Gastroesophageal sphincter (tissue), 4 donors: ENCODE measurements at regions not wholly inside any gene's neighbourhood (a gene's known extent, or its start where the extent isn't known, plus 50 kb on each side); places are given as distances from the start of the nearest gene placed in this dataset.

Source experiments
- ATAC-seq: fragments of 150-250 bp; one replicate; pipeline ENCODE4 v1.9.1; 2016; ENCODE audit warnings: mild to moderate bottlenecking, moderate library complexity
- H3K27ac ChIP-seq, 4 donors: fragments of 200-600 bp; sonication (generic) in 3 of 4; 1 replicate in 3 of 4; 2 replicates in 1 of 4; pipeline ENCODE4 v1.5.1; 2016 to 2019
- H3K27me3 ChIP-seq: fragments of 200-600 bp; sonication (generic); one replicate; pipeline ENCODE4 v1.5.1; 2019
- H3K36me3 ChIP-seq, 2 donors: fragments of 200-600 bp; sonication (generic); one replicate each; pipeline ENCODE4 v1.5.1; 2019; ENCODE audit warnings: control low read depth in 1 of 2
- H3K4me1 ChIP-seq, 3 donors: fragments of 200-600 bp; sonication (generic); 1 replicate in 2 of 3; 2 replicates in 1 of 3; pipeline ENCODE4 v1.5.1; 2016 to 2019; ENCODE audit warnings: control low read depth in 2 of 3
- H3K4me3 ChIP-seq, 2 donors: fragments of 200-600 bp; sonication (generic); one replicate each; pipeline ENCODE4 v1.5.1; 2019; ENCODE audit warnings: mild to moderate bottlenecking in 1 of 2, moderate library complexity in 1 of 2
- H3K9me3 ChIP-seq, 3 donors: fragments of 200-600 bp; sonication (generic); one replicate each; pipeline ENCODE4 v1.5.1; 2017 to 2019; ENCODE audit warnings: control low read depth in 2 of 3
- EP300 ChIP-seq: sonication (generic); formaldehyde crosslinking; IDR thresholded peaks from one replicate; pipeline ENCODE4 v1.6.1; 2017; ENCODE audit warnings: antibody characterized with exemption, mild to moderate bottlenecking
- POLR2A ChIP-seq, 2 donors: fragments of 450-650 bp; IDR thresholded peaks; one replicate each; pipeline ENCODE4 v1.6.1; 2017; ENCODE audit warnings: antibody characterized with exemption in 2 of 2, mild to moderate bottlenecking in 2 of 2, moderate library complexity in 1 of 2
- POLR2AphosphoS5 ChIP-seq: sonication (generic); formaldehyde crosslinking; IDR thresholded peaks from one replicate; pipeline ENCODE4 v1.6.1; 2017; ENCODE audit warnings: antibody characterized with exemption
- WGBS, 2 donors: methylation state at CpG; one replicate each; pipeline ENCODE4 v1.1.5; 2018; ENCODE audit warnings: low coverage in 1 of 2; 5-methylcytosine and 5-hydroxymethylcytosine counted together
- TF ChIP-seq, protein P1 (sequence below), 4 experiments: fragments of 200-600 bp in 2 of 4; fragments of 450-650 bp in 2 of 4; sonication (generic) in 1 of 4; IDR thresholded peaks; one replicate each; pipeline ENCODE4 v1.5.1; 2017 to 2019; ENCODE audit warnings: antibody characterized with exemption in 4 of 4, mild to moderate bottlenecking in 2 of 4, moderate library complexity in 2 of 4

DNA sequence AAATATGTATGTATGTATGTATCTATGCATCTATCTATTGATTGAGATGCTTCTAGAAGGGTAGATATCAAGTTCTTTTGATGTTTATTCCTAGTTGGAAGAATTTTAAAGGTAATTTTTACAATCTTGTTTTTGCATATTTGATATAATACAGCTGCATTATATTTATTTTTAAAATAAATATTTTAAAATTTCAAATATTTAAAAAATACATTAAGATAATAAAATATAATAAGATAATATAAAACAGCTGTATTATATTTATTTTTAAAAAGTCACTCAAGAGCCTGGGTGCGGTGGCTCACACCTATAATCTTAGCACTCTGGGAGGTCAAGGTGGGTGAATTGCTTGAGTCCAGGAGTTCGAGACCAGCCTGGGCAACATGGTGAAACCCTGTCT is 92.5 kb downstream of the LIPG start:
- peaks cover 0 to 12% (median 0%) of the 10 kb centered on the region in 3 donors for H3K4me1 ChIP-seq
- no peak for ATAC-seq
- H3K36me3 ChIP-seq: no peaks in the 10 kb centered on the region
- H3K27me3 ChIP-seq: no peaks in the 10 kb centered on the region
- no peaks in the 10 kb centered on the region for H3K9me3 ChIP-seq
- no peak overlapping the region for H3K4me3 ChIP-seq
- 67 to 100% methylated on average over 2 of the region's 2 CpGs for WGBS, 2 donors
- TF ChIP-seq POLR2AphosphoS5 (no peak), EP300 (no peak), POLR2A (IDR thresholded peaks at IDR 0.05) (no peak)
- TF ChIP-seq, protein P1, sequence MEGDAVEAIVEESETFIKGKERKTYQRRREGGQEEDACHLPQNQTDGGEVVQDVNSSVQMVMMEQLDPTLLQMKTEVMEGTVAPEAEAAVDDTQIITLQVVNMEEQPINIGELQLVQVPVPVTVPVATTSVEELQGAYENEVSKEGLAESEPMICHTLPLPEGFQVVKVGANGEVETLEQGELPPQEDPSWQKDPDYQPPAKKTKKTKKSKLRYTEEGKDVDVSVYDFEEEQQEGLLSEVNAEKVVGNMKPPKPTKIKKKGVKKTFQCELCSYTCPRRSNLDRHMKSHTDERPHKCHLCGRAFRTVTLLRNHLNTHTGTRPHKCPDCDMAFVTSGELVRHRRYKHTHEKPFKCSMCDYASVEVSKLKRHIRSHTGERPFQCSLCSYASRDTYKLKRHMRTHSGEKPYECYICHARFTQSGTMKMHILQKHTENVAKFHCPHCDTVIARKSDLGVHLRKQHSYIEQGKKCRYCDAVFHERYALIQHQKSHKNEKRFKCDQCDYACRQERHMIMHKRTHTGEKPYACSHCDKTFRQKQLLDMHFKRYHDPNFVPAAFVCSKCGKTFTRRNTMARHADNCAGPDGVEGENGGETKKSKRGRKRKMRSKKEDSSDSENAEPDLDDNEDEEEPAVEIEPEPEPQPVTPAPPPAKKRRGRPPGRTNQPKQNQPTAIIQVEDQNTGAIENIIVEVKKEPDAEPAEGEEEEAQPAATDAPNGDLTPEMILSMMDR (IDR thresholded peaks at IDR 0.05): no peak
- H3K27ac ChIP-seq: no peak overlapping the region

- peaks cover 0 to 19% (median 0%) of the 10 kb centered on the region in 3 donors for H3K4me1 ChIP-seq
- H3K4me3 ChIP-seq: no peak overlapping the region
- H3K27me3 ChIP-seq: no peaks in the 10 kb centered on the region
- no peak for TF ChIP-seq EP300
- peak; percentile 56 for TF ChIP-seq POLR2AphosphoS5
- H3K27ac ChIP-seq: peak overlapping the region in 1 of 4 donors; percentile 25
- no peak for ATAC-seq
- whole genome bisulfite sequencing, 2 donors: 42 to 60% methylated on average over 4 to 6 of the region's 6 CpGs
- no peaks in the 10 kb centered on the region for H3K9me3 ChIP-seq
- no peaks in the 10 kb centered on the region for H3K36me3 ChIP-seq
These were observed 91.2 kb downstream of the LIPG start for GRCh38 chr18:49652881-49653724.

DNA sequence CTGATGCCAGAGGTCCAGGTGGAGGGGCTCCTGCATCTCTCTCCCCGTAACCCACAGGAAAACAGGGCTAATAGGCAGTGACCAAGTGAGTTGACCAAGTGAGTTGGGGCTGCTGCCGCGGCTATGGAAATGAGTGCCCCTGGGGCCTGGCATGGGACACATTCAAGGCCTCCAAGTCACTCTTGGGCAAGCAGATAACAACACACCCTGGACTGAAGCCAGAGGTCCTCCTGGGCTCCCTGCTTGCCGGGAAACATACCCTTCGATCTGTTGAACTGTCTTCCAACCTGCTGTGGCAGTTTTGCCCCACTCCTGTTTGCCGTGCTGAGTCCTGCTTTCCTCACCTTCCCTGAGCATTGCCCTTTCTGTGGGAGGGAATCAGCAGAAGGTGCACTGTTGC is 89.2 kb downstream of the LIPG start:
- peaks cover 0 to 40% (median 0%) of the 10 kb centered on the region in 3 donors for H3K4me1 ChIP-seq
- TF ChIP-seq, protein P1 (IDR thresholded peaks at IDR 0.05): no peak
- no peak for TF ChIP-seq EP300
- no peak for TF ChIP-seq POLR2A (IDR thresholded peaks at IDR 0.05)
- TF ChIP-seq POLR2AphosphoS5: no peak
- H3K36me3 ChIP-seq: no peaks in the 10 kb centered on the region
- WGBS, 2 donors: 87 to 95% methylated on average over 4 to 5 of the region's 6 CpGs
- no peaks in the 10 kb centered on the region for H3K9me3 ChIP-seq
- ATAC-seq: no peak
- H3K27ac ChIP-seq: no peak overlapping the region
- H3K27me3 ChIP-seq: no peaks in the 10 kb centered on the region
- H3K4me3 ChIP-seq: no peak overlapping the region

- Histone ChIP-seq H3K4me3 (no peak overlapping the region), H3K36me3 (no peaks in the 10 kb centered on the region), H3K9me3 (no peaks in the 10 kb centered on the region), H3K27ac (no peak overlapping the region), H3K4me1 (peaks cover 0 to 45% (median 0%) of the 10 kb centered on the region in 3 donors), H3K27me3 (no peaks in the 10 kb centered on the region)
- TF ChIP-seq, protein P1 (IDR thresholded peaks at IDR 0.05): no peak
- no peak for TF ChIP-seq EP300
- TF ChIP-seq POLR2A (IDR thresholded peaks at IDR 0.05): no peak
- ATAC-seq: no peak
- 100% methylated on average over 1 of the region's 7 CpGs; no CpG with 5 or more reads in 1 of the 2 donors for WGBS, 2 donors
These were observed 88.6 kb downstream of the LIPG start for GRCh38 chr18:49650426-49650891.

GRCh38 chr18:49648811-49649210 is 87.0 kb downstream of the LIPG start:
- ATAC-seq: no peak
- H3K9me3 ChIP-seq: no peaks in the 10 kb centered on the region
- 70 to 89% methylated on average over 2 to 3 of the region's 3 CpGs for WGBS, 2 donors
- H3K4me3 ChIP-seq: no peak overlapping the region
- H3K27me3 ChIP-seq: no peaks in the 10 kb centered on the region
- H3K4me1 ChIP-seq: peaks cover 0 to 56% (median 0%) of the 10 kb centered on the region in 3 donors
- H3K36me3 ChIP-seq: no peaks in the 10 kb centered on the region
- TF ChIP-seq, protein P1 (IDR thresholded peaks at IDR 0.05): no peak
- TF ChIP-seq POLR2AphosphoS5: no peak
- no peak for TF ChIP-seq EP300
- no peak for TF ChIP-seq POLR2A (IDR thresholded peaks at IDR 0.05)
- H3K27ac ChIP-seq: peak overlapping the region in 2 of 4 donors; percentile 12 to 20
